Posterior vena cava (tissue), 2 donors: ENCODE measurements at regions not wholly inside any gene's neighbourhood (a gene's known extent, or its start where the extent isn't known, plus 50 kb on each side); places are given as distances from the start of the nearest gene placed in this dataset.

Source experiments
- DNase-seq: peaks from one replicate; pipeline ENCODE4 v3.0.0-alpha.2; 2020; ENCODE audit warnings: low spot score
- intact Hi-C, 2 donors: fragments of 100-400 bp; cut with DNase I; formaldehyde crosslinking; loops; one replicate each; pipeline versions ENCODE4 v1.14.1 to v1.14.2; 2022 to 2023
- donor health status: DM: yes; HTN: yes; CAD: no.
- donor health status: DM: yes; HTN: yes; CAD: no.

GRCh38 chr1:47703981-47704596, 266.2 kb downstream of the FOXD2 start:
- intact Hi-C loops = loop anchor here in 1 of 2 donors (5.0 kb wide), 1 partner anchor 117 kb away; no protein-coding TSS in a partner anchor
- peak; percentile 57 for DNase-seq

- DNase-seq = no peak
- intact Hi-C loops = no loop called here
These were observed 267.8 kb downstream of the FOXD2 start for GRCh38 chr1:47705517-47706130.

- DNase-seq = no peak
- intact Hi-C loops = no loop called here
These were observed 269.7 kb downstream of the FOXD2 start for GRCh38 chr1:47707503-47707902.

GRCh38 chr1:47708019-47708535, 270.2 kb downstream of the FOXD2 start:
- DNase-seq = no peak
- intact Hi-C loops = no loop called here

- peak; percentile 80 for DNase-seq
- intact Hi-C loops = no loop called here
These were observed 270.8 kb downstream of the FOXD2 start for GRCh38 chr1:47708658-47709018.

- DNase-seq = peak; percentile 81
- intact Hi-C loops = no loop called here
These were observed 271.4 kb downstream of the FOXD2 start for GRCh38 chr1:47709019-47709871.

GRCh38 chr1:47709872-47710231, 272.0 kb downstream of the FOXD2 start:
- intact Hi-C loops = loop anchor here (2.0 to 10.0 kb wide), 4 partner anchors 205 to 525 kb away; no protein-coding TSS in a partner anchor
- DNase-seq = peak; percentile 76

- intact Hi-C loops = loop anchor here (2.0 to 10.0 kb wide), 4 partner anchors 206 to 526 kb away; no protein-coding TSS in a partner anchor
These were observed 272.7 kb downstream of the FOXD2 start for GRCh38 chr1:47710329-47711071.

More at GRCh38 chr1:47710329-47711071, 272.7 kb downstream of the FOXD2 start:
- peak; percentile 92 for DNase-seq
